ENCODE measurements at regions not wholly inside any gene's neighbourhood (a gene's known extent, or its start where the extent isn't known, plus 50 kb on each side); places are given as distances from the start of the nearest gene placed in this dataset.
"Not testable (repeated sequence)": the region's sequence is repeated elsewhere in the genome, so short reads cannot be mapped to it uniquely, and the experiment has no call there.

DNA sequence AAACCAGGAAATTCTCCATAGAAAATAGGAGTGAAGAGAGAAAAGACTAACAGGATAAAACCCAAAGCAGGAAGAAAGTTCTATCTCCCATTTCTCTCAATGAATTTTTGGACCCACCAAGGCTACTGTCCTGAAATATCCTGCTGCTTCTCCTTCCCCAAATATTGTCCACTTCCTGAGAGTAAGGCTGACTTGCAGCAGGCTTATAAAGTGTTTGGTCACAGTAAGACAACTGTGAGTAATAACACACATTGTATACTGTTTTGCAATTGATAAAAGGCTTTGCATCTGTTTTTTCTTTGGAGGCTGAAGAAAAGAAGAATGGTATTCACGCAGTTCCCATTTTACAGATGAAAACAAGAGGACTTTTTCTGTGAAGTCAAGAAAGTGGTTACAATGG, 52.8 kb downstream of the FOXD4L6 start:
- not testable (repeated sequence) for DNase-seq

DNA sequence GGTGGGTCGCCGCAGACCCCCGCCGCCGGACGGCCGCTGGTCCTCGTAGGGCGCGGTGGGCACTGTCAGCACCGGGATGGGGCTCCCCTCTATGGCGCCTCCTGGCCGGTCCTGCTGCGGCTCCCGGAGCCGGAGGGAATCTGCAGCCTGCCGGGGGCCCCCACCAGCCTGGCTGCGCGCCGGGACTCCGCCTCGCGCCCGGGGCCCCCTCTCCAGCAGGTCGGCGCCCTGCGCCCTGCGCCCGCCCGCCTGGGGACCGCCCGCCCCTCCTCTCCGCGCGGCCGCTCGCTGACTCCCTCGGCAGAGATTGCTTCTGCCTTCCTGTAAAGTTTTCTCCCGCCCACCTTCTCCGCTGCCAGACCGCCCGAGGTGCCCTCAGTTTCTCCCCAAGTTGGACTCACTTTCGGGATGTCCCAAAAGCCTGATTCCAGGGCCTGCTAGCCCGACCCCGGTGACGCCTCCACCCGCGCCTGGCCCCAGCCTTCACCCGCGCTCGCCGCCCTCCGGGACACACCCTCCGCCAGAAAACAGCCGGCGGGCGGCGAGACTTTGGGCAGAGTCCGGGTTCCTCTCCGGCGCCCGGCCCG, 54.0 kb downstream of the FOXD4L6 start:
- DNase-seq: not testable (repeated sequence)

DNA sequence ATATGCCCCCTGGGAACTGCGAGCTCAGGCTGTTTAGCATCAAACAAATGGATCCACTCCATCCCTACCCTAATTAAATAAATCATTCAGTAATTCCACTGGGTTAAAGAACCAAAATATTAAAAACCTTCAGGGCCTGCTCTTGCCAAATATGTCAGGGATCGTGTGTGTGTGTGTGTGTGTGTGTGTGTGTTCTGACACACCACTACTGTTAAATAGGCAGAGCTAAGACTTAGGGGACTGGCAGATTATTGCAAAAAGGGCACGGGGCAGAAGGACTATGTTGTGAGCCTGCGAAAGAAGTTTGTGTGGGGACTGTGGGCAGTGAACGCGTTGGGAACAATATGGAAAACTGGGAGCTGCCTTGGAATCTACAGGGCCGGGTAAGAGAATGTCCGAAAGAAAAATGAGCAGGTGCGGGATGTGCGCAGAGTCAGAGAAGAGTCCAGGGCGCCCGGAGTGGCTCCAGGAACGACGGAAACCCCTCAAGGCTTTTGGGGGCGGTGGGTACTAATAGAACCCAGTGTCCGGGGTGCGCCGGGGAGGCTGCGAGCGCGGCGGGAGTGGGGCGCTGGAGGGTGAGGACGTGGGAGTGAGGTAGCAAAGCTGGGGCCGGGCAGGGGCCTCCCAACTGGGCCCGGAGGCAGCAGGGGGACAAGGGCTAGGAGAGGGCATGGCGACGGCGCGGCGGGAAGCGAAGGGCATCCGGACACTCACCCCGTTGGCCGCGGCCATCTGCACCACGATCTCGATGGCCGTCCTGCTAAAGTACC, 54.8 kb downstream of the FOXD4L6 start:
- DNase-seq: not testable (repeated sequence)

- DNase-seq: peak; percentile 38 to 52
Observed at GRCh38 chr9:41064125-41064795, 64.2 kb downstream of the FOXD4L6 start.

DNA sequence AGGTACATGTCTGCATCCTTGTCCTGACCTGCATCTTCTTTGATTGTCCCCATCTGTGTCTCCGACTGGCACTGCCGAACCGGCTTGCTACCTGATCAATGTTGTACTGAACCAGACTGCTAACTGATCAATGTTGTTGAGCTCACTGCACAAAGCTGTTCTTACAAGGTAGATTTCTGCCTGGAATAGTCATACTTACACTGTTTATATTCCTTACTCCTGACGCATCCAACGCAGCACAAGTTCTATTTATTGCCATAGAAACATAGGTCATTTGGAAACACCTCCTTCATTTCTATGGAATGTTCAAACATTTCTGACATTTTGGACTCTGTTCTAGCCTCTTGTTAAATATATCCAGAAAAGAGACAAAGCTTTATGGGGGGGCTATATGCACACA, 65.2 kb downstream of the FOXD4L6 start:
- DNase-seq: not testable (repeated sequence)

DNA sequence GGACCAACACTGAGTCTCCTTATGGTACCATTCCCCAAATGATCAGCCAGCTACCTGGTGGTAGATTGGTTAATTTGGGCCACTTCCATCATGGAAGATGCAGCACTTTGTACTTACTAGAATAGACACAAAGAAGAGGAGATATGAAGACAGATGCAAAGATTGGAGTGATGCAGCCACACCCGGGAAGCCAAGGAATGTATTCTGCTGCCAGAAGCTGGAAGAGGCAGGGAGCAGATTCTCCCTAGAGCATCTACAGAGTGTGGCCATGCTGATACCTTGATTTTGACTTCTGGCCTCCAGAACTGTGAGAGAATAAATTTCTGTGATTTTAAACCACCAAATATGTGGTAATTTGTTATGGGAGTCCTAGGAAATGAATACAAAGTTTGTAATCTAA, 68.9 kb downstream of the FOXD4L6 start:
- not testable (repeated sequence) for DNase-seq

- not testable (repeated sequence) for DNase-seq
Observed at GRCh38 chr9:41053666-41054363, 74.7 kb downstream of the FOXD4L6 start.

DNA sequence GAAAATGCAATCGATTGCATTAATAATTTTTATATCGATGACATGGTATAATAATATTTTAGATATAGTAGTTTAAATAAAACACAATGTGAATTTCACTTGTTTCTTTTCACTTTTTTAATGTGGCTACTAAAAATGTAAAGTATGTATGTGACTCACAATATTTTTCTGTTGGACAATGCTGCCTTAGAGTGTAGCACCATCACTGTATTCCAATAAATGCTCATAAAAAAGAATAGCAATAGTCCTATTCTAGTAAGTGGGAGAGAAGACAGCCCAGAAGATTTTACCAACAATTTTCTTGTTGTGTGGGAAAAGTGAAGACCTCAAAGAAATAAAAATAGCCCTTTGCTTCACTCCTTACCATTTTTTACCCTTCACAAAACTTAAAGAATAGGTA, 79.8 kb downstream of the FOXD4L6 start:
- not testable (repeated sequence) for DNase-seq

DNA sequence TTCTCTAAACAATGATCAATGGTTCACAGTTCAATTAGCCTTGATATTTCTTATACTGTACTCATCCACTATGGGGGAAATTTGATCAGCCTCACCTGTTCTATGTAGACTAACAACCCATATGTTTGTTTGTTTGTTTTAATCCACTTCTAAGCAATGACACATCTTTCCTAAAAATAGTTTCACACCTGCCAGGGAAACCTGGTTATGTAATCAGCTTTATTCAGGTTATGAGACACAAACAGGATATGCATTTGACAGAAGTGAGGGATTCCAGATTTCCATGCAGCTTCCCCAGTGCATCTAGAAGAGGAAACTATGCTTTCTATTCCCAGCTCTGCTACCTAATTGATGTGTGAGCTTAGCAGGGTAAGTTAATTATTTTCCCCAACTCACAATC, 80.7 kb downstream of the FOXD4L6 start:
- not testable (repeated sequence) for DNase-seq

- DNase-seq: not testable (repeated sequence)
Observed at GRCh38 chr9:41044930-41045329, 83.6 kb downstream of the FOXD4L6 start.

GRCh38 chr9:41043433-41043832, 85.0 kb downstream of the FOXD4L6 start:
- not testable (repeated sequence) for DNase-seq

- DNase-seq: not testable (repeated sequence)
Observed at GRCh38 chr9:41042111-41042510, 86.4 kb downstream of the FOXD4L6 start.

GRCh38 chr9:41040705-41041342, 87.7 kb downstream of the FOXD4L6 start:
- not testable (repeated sequence) for DNase-seq

- not testable (repeated sequence) for DNase-seq
Observed at GRCh38 chr9:41035276-41035675, 93.2 kb downstream of the FOXD4L6 start.

- not testable (repeated sequence) for DNase-seq
Observed at GRCh38 chr9:41034699-41035197, 93.7 kb downstream of the FOXD4L6 start.

DNA sequence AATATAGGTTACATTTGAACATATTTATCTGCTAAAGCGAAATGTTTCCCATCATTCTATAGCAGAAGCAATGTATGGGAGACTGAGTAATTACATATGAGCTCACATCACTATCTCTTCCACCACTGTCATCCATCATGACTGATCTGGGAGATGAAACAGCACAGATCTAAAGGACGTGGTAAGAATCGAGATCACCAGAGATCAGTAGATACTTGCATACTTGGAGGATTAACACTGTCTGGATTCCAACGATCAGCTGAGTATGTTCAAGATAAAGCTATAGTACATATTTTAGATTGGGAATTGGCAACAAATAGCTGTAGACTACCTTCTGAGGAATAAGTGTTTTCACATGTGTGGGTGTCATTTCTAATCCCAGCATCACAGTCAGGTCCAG, 94.6 kb downstream of the FOXD4L6 start:
- not testable (repeated sequence) for DNase-seq

DNA sequence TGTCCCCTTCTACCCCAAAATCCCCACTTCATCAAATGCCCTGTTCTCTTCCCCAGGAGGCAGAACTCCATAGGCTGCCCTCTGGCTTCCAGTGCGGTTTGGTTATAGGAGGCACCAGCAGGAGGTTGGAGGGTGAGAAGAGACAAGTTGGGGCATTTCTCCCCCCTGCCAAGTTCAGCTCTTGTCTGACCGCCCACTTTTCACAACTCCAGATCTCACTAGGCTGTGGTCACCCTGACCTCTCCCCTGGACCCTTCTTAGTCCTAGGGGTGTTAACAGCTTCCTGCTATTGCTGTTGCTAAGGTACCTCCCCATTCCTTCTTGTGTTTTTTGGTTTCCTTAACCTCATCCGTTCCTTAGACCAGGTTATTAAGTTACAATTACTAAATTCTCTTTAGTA, 95.1 kb downstream of the FOXD4L6 start:
- DNase-seq: not testable (repeated sequence)

DNA sequence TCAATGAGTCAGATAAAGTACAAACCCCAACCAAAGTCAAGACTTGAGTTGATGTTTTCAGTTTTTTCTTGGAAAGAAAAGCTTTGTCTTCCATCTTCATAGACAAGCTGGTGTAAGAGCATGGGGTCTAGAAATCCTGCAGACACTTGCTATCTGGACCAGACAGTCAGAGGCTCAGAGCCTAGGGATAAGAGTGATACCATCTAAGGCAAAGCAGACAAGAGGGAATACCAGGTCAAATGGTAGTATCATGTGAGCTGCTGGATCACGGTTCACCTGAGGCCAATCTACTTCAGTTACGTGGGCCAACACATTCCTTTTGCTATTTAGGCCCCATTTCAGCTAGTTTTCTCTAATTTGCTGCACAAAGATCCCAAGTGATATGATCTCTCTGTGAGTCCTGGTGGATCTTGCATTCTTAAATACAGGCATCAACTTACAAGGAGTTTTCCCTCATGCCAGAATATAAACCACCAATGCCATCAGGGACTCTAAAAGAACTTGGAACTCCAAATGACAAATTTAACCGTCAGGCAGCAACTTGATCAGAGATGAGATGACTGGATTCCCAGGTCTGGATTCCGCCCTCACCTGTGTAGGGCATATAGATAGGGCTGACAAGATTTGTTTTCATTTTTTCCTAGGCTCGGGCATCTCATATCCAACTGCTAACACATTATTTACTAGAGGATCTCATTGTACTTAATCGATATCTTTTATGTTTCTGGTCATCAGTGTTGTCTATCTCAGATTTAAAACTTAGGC, 101.4 kb downstream of the FOXD4L6 start:
- DNase-seq: not testable (repeated sequence)

GRCh38 chr9:41022365-41022764, 106.1 kb downstream of the FOXD4L6 start:
- DNase-seq: not testable (repeated sequence)

DNA sequence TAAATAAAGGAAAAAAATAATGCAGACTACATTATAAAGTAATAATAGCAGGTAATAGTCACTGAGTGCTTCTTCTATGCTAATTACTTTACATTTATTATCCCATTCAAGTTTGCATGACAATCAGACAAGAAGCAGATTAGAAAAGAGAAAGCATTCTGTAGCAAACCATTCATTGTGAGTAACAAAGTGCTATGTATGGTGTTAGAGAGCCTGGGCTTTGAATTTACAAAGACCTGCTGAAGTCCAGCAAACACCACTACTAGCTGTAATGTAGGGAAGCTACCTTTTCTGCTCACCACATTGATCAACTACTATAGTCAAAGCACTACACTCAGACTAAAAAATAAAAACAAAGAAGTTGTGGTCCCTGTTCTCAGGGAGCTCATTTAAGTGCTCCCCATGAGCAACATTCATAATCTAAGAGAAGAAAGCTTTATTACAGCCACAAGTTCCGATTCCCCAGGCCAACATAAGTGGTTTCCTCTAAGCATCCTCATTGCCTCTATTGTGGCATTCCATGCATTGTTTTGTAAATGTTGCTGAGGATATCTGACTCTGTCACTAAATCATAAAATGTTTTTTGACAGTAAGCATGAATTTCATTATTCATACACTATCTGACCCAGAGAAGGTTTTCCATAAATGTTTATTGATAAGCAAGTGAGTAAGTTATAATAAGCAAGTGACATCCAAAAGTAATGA, 108.5 kb downstream of the FOXD4L6 start:
- not testable (repeated sequence) for DNase-seq

DNA sequence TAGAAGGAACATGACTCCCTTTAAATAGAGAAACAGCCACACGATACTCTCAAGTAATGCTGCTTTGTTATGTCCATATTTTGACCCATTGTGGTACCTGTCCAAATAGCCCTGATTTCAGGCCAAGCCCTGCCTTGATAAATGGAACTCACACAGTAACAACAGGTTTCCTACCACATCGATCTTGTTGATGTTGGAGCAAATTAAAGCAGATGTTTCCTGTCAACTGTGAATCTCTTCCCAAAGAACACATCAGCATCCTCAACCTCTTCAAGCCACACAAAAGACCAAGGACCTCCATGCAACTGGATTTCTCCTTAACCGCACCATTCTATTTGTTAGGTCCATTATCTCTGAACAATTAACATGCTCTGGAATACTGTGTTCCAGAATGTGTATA, 109.5 kb downstream of the FOXD4L6 start:
- not testable (repeated sequence) for DNase-seq

Measured in CD4-positive, alpha-beta T cell treated with Interleukin-4 for 1 hour (primary cell).